ENCODE measurements at regions not wholly inside any gene's neighbourhood (a gene's known extent, or its start where the extent isn't known, plus 50 kb on each side); places are given as distances from the start of the nearest gene placed in this dataset.

GRCh38 chr17:14469971-14470370, 169.1 kb downstream of the HS3ST3B1 start:
- Histone ChIP-seq H3K79me2 (ENCODE audit: insufficient read depth, low read length) (no peaks in the 10 kb centered on the region), H3K9me2 (ENCODE audit: low read depth, low read length) (no peaks in the 10 kb centered on the region), H4K20me1 (ENCODE audit: insufficient read depth, low read length) (no peaks in the 10 kb centered on the region), H3K4me3 (ENCODE audit: low read depth, low read length, poor library complexity, severe bottlenecking) (no peak overlapping the region), H3K27ac (ENCODE audit: low read depth, low read length, poor library complexity, severe bottlenecking) (no peak overlapping the region), H2AFZ (ENCODE audit: low read length) (no peak overlapping the region), H3K9me3 (ENCODE audit: low read length) (no peaks in the 10 kb centered on the region), H3K27me3 (ENCODE audit: insufficient read depth, low read length) (no peaks in the 10 kb centered on the region), H3K4me1 (ENCODE audit: insufficient read depth, low read length, severe bottlenecking) (peaks cover under 1% of the 10 kb centered on the region), H3K9ac (ENCODE audit: low read length) (no peak overlapping the region), H3K4me2 (ENCODE audit: low read length) (no peak overlapping the region), H3K36me3 (ENCODE audit: insufficient read depth, low read length) (no peaks in the 10 kb centered on the region), H3F3A (ENCODE audit: insufficient read depth, low read length) (no peaks in the 10 kb centered on the region)
- TF ChIP-seq CTCF (IDR thresholded peaks at IDR 0.05; ENCODE audit: low read length) = no peak
- no peak for TF ChIP-seq EZH2 (IDR thresholded peaks at IDR 0.05; ENCODE audit: borderline replicate concordance, low read length)

- no peak overlapping the region for H3K27ac ChIP-seq (ENCODE audit: low read depth, low read length, poor library complexity, severe bottlenecking)
- H3K9ac ChIP-seq (ENCODE audit: low read length) = no peak overlapping the region
- H3K27me3 ChIP-seq (ENCODE audit: insufficient read depth, low read length) = no peaks in the 10 kb centered on the region
- no peaks in the 10 kb centered on the region for H3F3A ChIP-seq (ENCODE audit: insufficient read depth, low read length)
- H3K4me2 ChIP-seq (ENCODE audit: low read length) = no peak overlapping the region
- H3K79me2 ChIP-seq (ENCODE audit: insufficient read depth, low read length) = no peaks in the 10 kb centered on the region
- TF ChIP-seq EZH2 (IDR thresholded peaks at IDR 0.05; ENCODE audit: borderline replicate concordance, low read length) (no peak), CTCF (IDR thresholded peaks at IDR 0.05; ENCODE audit: low read length) (no peak)
- no peak overlapping the region for H2AFZ ChIP-seq (ENCODE audit: low read length)
- H3K9me2 ChIP-seq (ENCODE audit: low read depth, low read length) = no peaks in the 10 kb centered on the region
- H3K36me3 ChIP-seq (ENCODE audit: insufficient read depth, low read length) = no peaks in the 10 kb centered on the region
- no peaks in the 10 kb centered on the region for H4K20me1 ChIP-seq (ENCODE audit: insufficient read depth, low read length)
- H3K9me3 ChIP-seq (ENCODE audit: low read length) = no peaks in the 10 kb centered on the region
- peaks cover 7% of the 10 kb centered on the region for H3K4me1 ChIP-seq (ENCODE audit: insufficient read depth, low read length, severe bottlenecking)
- no peak overlapping the region for H3K4me3 ChIP-seq (ENCODE audit: low read depth, low read length, poor library complexity, severe bottlenecking)
These were observed 168.0 kb downstream of the HS3ST3B1 start for GRCh38 chr17:14468858-14469257.

- no peaks in the 10 kb centered on the region for H3K36me3 ChIP-seq (ENCODE audit: insufficient read depth, low read length)
- H3K9me3 ChIP-seq (ENCODE audit: low read length) = no peaks in the 10 kb centered on the region
- no peak overlapping the region for H3K4me3 ChIP-seq (ENCODE audit: low read depth, low read length, poor library complexity, severe bottlenecking)
- no peaks in the 10 kb centered on the region for H4K20me1 ChIP-seq (ENCODE audit: insufficient read depth, low read length)
- no peak overlapping the region for H3K9ac ChIP-seq (ENCODE audit: low read length)
- H3K27me3 ChIP-seq (ENCODE audit: insufficient read depth, low read length) = no peaks in the 10 kb centered on the region
- H3K27ac ChIP-seq (ENCODE audit: low read depth, low read length, poor library complexity, severe bottlenecking) = no peak overlapping the region
- no peak overlapping the region for H3K4me2 ChIP-seq (ENCODE audit: low read length)
- peaks cover 20% of the 10 kb centered on the region for H3K4me1 ChIP-seq (ENCODE audit: insufficient read depth, low read length, severe bottlenecking)
- H3K79me2 ChIP-seq (ENCODE audit: insufficient read depth, low read length) = no peaks in the 10 kb centered on the region
- H3K9me2 ChIP-seq (ENCODE audit: low read depth, low read length) = no peaks in the 10 kb centered on the region
- TF ChIP-seq CTCF (IDR thresholded peaks at IDR 0.05; ENCODE audit: low read length) (no peak), EZH2 (IDR thresholded peaks at IDR 0.05; ENCODE audit: borderline replicate concordance, low read length) (no peak)
- no peak overlapping the region for H2AFZ ChIP-seq (ENCODE audit: low read length)
- no peaks in the 10 kb centered on the region for H3F3A ChIP-seq (ENCODE audit: insufficient read depth, low read length)
These were observed 160.3 kb downstream of the HS3ST3B1 start for GRCh38 chr17:14461227-14461548.
